GM21447 (cell line): ENCODE measurements at regions not wholly inside any gene's neighbourhood (a gene's known extent, or its start where the extent isn't known, plus 50 kb on each side); places are given as distances from the start of the nearest gene placed in this dataset.

Experiments used
- ATAC-seq: cut with Tn5 transposase; IDR thresholded peaks from one replicate; pipeline ENCODE4 v1.9.1; 2021; ENCODE audit not compliant: unreplicated experiment

DNA sequence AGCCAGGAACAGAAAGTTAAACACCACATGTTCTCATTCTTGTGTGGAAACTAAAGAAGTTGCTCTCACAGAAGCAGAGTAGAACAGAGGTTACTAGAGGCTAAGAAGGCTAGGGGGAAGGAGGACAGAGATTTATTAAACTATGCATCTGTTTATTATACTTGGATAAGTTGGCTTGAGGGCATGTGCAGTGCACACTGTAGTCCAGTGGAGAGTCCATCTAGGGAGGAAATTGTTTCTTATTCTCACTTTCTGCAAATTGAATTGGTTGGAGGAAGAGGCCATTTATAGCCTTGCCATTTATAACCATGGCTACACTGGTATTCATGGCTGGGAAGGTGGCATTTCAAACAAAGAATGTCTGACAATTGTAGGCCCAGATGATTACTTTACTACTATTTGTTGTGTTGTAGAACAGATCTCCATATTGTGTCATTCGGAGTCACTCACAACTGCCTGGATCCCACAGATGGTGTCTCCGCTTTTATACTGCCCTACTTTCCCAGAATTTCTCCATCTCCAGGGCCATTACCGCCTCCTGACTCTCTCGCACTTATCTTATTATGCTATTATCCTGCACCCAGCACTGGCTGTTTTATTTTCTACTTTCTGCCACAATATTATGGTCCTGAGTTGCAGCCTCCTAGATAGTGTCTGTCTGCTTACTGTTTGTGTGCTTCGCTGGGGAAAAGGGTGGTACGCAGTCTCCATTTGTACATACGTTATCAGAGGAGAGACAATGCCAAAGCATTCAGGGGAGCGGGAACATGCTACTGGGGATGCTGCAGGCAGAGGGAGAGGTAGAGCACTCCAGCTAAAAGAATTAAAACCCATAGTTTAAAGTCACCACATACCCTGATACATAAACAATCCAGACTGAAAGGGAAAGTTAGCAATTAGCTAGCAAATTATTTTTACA lies 169.3 kb upstream of the BLID start:
- ATAC-seq, result no peak

- ATAC-seq, result no peak
These were observed 164.9 kb upstream of the BLID start for GRCh38 chr11:122280870-122281269.

DNA sequence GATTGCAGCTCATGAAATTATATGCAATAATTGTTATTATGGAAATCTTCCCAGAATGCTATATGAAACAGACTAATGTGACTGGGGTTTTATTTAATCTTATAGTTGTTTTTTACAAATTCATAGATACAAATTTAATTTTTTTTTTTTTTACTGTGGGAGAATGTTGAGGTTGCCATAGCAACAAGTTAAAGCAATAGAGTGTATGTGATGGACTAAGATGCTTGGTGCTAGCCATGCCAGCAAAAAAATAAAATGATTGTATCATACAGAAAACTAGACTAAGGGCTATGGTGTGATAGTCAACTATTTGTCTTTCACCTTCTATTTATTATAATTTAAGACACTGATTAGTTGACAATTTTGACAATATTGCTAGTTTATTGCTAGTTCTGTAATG lies 163.2 kb upstream of the BLID start:
- no peak for ATAC-seq

GRCh38 chr11:122277493-122277892 lies 161.5 kb upstream of the BLID start:
- no peak for ATAC-seq

GRCh38 chr11:122276221-122276620 lies 160.2 kb upstream of the BLID start:
- ATAC-seq, result no peak

DNA sequence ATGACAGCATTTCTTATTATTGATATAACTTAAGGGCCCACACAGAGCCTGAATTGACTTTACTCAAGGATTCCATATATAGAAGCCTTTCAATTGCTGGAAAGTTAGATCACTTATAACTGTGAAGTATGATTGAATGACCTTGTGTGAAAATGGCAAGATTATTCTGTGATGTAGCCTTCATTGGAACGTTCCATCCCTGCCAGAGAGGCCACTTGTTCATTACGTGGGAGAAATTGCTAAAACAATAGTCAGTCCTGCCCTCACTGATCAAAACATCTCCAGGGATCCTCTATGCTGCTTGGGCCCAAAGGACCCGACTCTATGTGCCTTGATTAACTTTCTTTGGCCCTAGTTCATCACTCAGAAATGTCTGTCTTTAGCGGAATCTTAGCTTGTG lies 159.5 kb upstream of the BLID start:
- no peak for ATAC-seq

GRCh38 chr11:122273476-122274191 lies 157.6 kb upstream of the BLID start:
- ATAC-seq, result no peak

GRCh38 chr11:122271745-122272144 lies 155.7 kb upstream of the BLID start:
- ATAC-seq, result no peak

DNA sequence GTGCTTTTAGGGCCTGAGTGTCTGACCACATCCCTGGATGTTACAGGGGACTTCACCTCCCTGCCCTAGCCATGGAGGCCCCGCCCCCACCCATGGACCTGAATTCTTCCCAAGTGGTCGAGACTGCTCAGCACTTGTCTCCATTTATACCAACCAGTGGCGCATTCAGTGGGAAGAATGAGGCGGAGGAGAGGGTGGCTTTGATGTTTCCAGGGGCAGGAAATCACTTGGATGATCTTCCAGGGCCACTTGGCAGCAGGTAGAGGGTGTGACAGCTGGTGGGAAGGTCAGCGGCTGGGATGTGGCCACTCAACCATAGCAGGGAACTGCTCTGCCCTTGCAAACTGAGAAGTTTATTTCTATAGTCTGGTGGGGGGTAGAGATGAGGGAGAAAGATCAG lies 155.1 kb upstream of the BLID start:
- ATAC-seq, result no peak

- no peak for ATAC-seq
These were observed 154.5 kb upstream of the BLID start for GRCh38 chr11:122270535-122270934.

GRCh38 chr11:122269824-122270223 lies 153.8 kb upstream of the BLID start:
- no peak for ATAC-seq

DNA sequence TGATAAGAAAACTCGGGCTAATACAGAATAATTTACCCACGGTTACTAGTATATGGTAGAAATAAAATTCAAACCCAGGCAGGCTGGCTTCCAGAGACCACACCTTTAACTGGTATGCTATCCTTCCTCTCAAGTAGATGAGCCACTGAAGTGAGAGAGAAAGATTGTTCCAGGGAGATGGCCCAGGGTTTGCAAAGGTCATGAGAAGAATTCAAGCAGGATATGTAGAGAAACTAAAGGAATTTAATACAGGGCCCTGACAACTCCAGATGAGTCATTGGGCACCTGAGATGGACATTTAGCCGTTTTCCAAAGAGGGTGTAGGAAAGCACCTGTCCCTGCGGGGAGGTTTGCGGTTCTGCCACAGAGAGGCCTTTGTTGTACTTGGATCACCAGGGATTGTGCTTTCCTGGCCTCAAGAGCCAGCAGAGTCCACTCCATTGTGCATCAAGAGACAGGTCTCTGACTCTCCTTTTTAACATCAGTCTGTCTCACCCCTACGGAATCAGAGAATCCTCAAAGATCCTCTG lies 152.7 kb upstream of the BLID start:
- ATAC-seq, result no peak

DNA sequence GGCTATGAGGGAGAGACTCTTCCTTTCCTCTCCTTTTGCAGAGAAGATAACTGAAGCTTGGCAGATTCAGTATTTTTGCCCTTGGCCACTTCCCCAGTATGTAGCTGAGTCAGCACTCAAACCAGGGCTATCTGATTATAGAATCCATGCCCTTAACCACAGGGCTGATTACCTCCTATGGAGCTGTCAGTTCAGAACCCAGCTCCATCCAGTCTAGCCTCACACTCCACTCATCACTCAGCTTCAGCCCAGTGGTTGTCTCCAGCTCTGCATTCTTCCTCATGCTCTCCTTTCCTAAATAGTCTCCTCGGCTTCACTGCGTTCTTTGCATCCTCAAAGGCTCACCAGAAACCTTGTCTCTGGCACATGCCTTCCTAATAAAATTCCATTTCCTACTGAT lies 151.6 kb upstream of the BLID start:
- ATAC-seq, result no peak

GRCh38 chr11:122265981-122266380 lies 150.0 kb upstream of the BLID start:
- ATAC-seq, result no peak

DNA sequence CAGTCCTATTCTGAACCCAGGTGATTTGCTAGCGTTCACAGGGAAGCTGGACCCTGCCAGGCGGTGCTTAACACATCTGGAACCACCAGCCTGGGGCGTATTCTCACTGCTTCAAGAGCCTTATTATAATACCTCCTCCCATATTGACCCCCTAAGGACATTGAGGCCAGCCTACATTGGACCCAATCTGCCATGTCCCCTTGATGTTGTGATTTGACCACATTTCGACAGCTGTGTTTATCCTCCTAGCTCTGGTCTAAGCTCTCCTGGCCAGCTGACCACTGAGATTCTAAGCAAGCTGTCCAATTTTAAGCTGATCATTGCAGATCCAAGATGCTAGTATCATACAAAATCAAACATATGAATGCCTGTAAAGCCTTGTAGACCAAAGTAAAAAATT lies 148.1 kb upstream of the BLID start:
- no peak for ATAC-seq

DNA sequence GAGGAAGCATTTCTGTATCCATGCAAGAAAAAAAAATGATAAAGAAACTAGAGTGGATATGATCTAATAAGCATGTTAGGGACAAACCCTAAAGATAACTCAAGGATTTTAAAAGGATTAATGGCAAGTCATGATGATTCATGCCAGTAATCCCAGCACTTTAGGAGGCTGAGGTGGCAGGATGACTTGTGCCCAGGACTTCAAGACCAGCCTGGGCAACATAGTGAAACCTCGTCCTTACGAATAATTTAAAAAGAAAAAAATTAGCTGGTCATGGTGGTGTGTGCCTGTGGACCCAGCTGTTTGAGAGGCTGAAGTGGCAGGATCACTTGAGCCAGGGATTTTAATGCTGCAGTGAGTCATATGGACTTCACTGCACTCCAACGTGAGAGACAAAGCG lies 145.5 kb upstream of the BLID start:
- ATAC-seq, result no peak

- no peak for ATAC-seq
These were observed 143.3 kb upstream of the BLID start for GRCh38 chr11:122259195-122259821.

- no peak for ATAC-seq
These were observed 142.6 kb upstream of the BLID start for GRCh38 chr11:122258446-122259194.

GRCh38 chr11:122253589-122254231 lies 137.7 kb upstream of the BLID start:
- ATAC-seq, result no peak

GRCh38 chr11:122248939-122249338 lies 132.9 kb upstream of the BLID start:
- ATAC-seq, result no peak
